Erythroblast (primary cell): ENCODE measurements at regions not wholly inside any gene's neighbourhood (a gene's known extent, or its start where the extent isn't known, plus 50 kb on each side); places are given as distances from the start of the nearest gene placed in this dataset.

Source experiments
- GATA1 ChIP-seq: IDR thresholded peaks from 2 replicates; pipeline ENCODE4 v1.6.1; 2011; ENCODE audit warnings: low read depth, mild to moderate bottlenecking, control low read depth, low read length, moderate library complexity
- POLR2A ChIP-seq: IDR thresholded peaks from 2 replicates; pipeline ENCODE4 v1.6.1; 2011; ENCODE audit warnings: mild to moderate bottlenecking, low read length

DNA sequence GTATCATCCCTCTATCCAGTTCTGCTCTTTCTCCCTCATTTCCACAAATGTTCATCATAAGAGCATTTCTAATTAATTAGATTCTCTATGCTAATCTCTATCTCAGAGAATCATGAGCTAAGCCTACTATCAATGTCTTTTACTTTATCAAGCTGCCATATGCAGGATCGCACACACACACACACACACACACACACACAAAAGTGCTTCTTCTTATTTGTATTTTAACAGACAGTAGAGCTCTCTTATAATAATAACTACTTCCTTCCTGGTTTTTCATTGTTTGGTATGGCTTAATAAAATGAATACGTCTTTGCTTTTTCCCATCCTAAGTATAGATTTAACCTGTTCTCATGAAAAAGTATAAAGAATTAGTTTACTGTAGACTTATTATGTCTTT is 170.2 kb downstream of the HAO1 start:
- TF ChIP-seq POLR2A = no peak
- no peak for TF ChIP-seq GATA1
